D341Med (cell line): ENCODE measurements at regions not wholly inside any gene's neighbourhood (a gene's known extent, or its start where the extent isn't known, plus 50 kb on each side); places are given as distances from the start of the nearest gene placed in this dataset.
"Not testable (repeated sequence)": the region's sequence is repeated elsewhere in the genome, so short reads cannot be mapped to it uniquely, and the experiment has no call there.

Source experiments
- DNase-seq: peaks from one replicate; pipeline ENCODE4 v3.0.0; 2012; ENCODE audit warnings: low spot score

- DNase-seq: no peak
Observed at GRCh38 chr18:51523671-51524070, 326.2 kb upstream of the MEX3C start.

DNA sequence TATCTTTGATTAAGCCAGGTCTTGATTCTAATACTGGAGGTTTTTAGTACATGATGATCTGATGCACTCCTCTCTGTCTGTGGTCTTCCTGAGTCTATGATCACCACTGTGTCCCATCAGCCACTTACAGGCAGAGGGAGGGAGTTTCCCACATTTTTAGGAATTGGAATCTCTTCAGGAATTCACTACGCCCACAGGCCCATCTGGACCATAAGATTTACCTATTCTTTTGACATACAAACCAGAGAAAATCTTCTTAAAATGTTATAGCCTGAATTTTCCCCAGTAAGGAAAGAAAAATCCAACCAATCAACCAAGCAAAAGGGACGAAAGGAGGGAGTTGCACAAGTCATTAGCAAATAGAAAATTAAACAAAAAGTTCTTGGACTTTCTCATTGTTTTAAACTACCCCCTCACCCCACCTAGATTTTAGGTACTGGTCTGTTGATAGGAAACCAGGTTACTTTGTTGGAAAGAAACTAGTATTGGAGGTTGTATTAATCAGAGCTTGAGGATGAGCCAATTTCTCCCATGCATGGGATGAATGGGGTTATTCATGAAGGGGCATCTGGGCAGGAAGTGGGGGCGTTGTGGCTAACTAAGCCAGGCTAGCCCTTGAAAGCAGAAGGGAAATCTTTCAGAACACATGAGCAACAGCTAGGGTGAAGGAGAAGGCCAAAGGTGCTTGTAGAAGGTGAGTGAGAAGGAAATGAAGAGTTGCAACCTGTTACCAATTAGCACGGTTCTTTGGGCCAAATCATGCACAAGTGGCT lies 328.2 kb upstream of the MEX3C start:
- DNase-seq: no peak

GRCh38 chr18:51527826-51528225 lies 330.3 kb upstream of the MEX3C start:
- no peak for DNase-seq

DNA sequence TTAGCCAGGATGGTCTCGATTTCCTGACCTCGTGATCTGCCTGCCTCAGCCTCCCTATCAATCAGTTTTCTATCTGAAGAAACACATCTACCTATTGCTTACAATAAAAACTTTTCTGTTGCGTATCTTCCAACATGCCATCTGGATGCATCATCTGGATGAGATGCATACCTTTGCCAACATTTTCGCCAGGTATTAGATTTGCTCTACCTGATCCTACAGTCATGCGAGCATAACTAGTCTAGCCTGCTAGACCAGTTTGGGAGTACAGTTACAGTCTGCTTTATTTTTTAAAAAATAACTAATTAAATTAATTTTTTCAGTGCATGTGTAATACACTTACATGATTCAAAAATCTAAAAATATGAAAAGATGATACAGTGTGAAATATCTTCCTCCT lies 334.0 kb upstream of the MEX3C start:
- DNase-seq: no peak

DNA sequence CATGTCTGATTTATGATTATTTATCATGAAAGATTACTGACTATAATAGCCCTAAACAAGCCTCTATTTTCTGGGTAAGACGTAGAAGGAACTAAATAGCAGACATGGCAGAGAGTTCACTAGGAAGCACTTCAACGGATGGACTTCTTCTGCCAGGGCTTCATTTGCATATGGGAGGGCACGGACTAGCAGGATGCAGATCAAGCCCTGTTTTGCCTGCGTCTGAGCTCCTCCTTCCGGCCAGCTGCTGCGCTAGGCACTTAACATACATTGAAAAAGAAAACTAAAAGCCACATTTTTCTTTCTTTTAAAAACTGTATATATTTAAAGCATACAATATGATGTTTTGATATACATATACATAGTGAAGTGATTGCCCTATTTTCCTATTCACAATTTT lies 340.0 kb upstream of the MEX3C start:
- peak; percentile 50 for DNase-seq

- no peak for DNase-seq
Observed at GRCh38 chr18:51540562-51540961, 343.1 kb upstream of the MEX3C start.

GRCh38 chr18:51541230-51541629 lies 343.7 kb upstream of the MEX3C start:
- no peak for DNase-seq

- DNase-seq: no peak
Observed at GRCh38 chr18:51543658-51544155, 346.2 kb upstream of the MEX3C start.

GRCh38 chr18:51545446-51545845 lies 348.0 kb upstream of the MEX3C start:
- DNase-seq: no peak

- no peak for DNase-seq
Observed at GRCh38 chr18:51559198-51559901, 361.9 kb upstream of the MEX3C start.

- no peak for DNase-seq
Observed at GRCh38 chr18:51559902-51560287, 362.4 kb upstream of the MEX3C start.

DNA sequence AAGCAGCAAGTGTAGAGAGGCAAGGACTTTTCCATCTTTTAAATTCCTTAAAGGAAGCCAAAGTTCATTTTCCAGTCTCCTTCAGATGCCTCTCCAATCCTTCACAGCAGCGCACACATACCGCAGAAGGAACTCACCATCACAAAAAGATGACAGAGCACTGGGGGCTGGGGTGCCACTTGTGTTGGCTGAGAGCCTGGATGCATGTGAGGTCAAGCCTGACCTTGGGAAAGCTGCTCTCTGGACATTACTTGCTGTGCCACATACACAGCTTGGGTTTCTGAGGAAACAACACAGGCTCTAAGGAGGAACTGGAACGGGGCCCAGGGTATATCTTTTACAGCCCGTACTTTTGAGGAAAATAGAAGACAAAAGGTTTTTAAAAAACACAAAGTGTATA lies 364.3 kb upstream of the MEX3C start:
- no peak for DNase-seq

- no peak for DNase-seq
Observed at GRCh38 chr18:51562866-51563265, 365.4 kb upstream of the MEX3C start.

DNA sequence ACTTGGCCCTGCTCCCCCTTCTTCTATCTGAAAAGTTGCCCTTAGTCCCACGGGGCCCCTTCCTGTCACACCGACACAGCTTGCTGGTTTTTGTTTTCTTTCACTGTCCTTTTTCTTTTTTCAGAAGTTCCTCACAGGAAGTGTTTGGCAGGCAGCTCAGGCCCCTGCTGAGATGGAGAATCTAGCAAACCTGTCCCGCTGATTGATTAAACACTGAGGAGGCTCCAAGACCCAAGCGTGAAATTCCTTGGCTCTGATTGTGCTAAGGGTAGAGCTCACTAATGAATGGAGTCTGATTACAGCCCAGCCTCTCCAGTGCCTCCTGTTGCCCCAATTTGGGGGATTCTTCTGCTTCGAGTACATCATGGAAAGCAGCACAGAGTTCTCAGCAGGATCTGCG lies 365.9 kb upstream of the MEX3C start:
- no peak for DNase-seq

DNA sequence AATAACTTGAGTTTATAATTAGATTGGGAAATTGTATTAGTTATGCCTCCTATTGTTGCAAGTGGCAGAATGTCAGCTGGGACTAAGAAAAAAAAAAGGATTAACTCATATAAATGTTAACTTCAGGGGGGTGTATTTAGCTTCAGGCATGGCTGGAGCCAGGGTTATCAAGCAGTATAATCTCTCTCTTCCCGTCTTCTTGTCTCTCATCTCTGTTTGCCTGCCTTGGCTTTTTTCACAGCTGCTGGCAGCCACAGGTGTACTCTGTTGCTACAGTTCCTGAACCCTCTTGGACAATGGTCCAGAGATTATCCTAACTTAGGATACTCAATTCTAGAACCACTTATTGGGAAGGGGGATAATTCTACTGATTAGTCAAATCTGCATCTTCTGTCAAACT lies 370.7 kb upstream of the MEX3C start:
- DNase-seq: no peak

- no peak for DNase-seq
Observed at GRCh38 chr18:51569153-51569552, 371.7 kb upstream of the MEX3C start.

DNA sequence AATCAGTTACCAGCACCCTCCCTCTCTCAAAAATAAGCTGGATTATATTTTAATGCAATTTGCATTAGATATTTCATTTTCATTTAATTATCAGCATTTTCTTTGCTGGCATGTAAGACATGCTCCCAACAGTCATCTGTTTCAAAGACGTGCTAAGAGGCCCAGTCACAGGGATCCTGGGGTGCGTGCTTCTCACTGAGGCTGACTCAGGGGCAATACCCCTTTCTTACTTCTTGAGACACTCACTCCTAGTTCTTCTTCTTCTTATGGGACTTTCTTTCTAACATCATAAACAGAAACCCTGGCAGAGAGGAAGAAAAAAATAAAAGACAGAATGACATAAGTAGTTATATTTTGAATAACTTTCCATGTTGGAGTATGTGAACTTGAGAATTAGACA lies 372.1 kb upstream of the MEX3C start:
- no peak for DNase-seq

GRCh38 chr18:51570071-51570470 lies 372.6 kb upstream of the MEX3C start:
- DNase-seq: not testable (repeated sequence)

GRCh38 chr18:51573886-51574285 lies 376.4 kb upstream of the MEX3C start:
- DNase-seq: not testable (repeated sequence)

DNA sequence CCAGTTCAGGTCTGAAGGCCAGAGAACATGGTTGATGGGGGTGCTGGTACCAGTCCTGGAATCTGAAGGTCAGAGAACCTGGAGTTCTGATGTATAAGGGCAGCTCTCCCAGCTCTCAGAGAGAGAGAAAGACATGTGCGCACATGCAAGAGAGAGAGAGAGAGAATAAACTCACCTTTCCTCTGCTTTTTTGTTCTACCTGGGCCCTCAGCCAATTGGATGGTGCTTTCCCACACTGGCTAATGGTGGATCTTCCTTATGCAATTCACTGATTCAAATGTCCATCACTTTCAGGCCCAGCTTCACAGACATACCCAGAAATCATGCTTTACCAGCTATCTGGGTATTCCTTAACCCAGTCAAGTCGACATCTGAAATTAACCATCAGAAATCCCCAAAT lies 377.7 kb upstream of the MEX3C start:
- DNase-seq: no peak

DNA sequence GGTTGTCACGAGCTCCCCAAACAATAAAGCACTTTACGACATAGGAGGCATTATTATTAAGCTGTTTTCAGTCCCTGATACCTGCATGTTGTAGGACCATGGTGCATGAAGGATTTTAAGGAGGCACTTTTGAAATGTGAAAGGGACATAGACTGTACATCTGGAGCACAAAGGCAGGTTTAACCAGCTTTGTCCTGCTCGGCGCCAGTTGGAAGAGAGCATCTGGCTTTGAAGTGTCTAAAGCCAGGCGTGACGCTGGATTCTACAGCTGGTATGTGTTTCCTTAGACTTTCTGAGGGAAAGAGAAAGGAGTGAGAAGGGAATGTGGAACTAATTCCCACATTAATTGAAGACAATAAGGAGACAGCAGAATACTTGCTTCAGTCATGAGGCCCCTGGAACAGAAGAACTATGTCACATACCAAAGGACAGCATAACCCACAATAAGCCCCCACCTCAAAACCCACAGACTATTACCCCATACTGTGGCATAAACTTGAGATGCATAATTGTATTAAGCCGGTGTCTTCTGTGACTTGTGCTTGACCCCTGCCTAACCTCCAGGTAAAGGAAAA lies 381.0 kb upstream of the MEX3C start:
- DNase-seq: no peak

GRCh38 chr18:51580580-51580979 lies 383.1 kb upstream of the MEX3C start:
- no peak for DNase-seq

GRCh38 chr18:51582551-51582950 lies 385.1 kb upstream of the MEX3C start:
- no peak for DNase-seq
